GM23338 (cell line): ENCODE measurements at regions not wholly inside any gene's neighbourhood (a gene's known extent, or its start where the extent isn't known, plus 50 kb on each side); places are given as distances from the start of the nearest gene placed in this dataset.
"Not testable (repeated sequence)": the region's sequence is repeated elsewhere in the genome, so short reads cannot be mapped to it uniquely, and the experiment has no call there.

Experiments used
- ATAC-seq: fragments of 200-7000 bp; cut with Tn5 transposase; 3 replicates; pipeline ENCODE4 v1.9.1; 2020
- DNase-seq: peaks from one replicate; pipeline ENCODE4 v3.0.0-alpha.2; 2015; ENCODE audit warnings: low spot score
- H2AFZ ChIP-seq: fragments of 200-600 bp; sonication (generic); 2 replicates; pipeline ENCODE4 v1.8.0; 2016; ENCODE audit warnings: antibody characterized with exemption, mild to moderate bottlenecking, moderate library complexity
- H3F3A ChIP-seq: fragments of 200-600 bp; sonication (generic); replicated peaks from 2 replicates; pipeline ENCODE4 v1.8.0; 2017; ENCODE audit warnings: antibody characterized with exemption, mixed run types, low read depth
- H3K27ac ChIP-seq: fragments of 200-600 bp; sonication (generic); 2 replicates; pipeline ENCODE4 v1.6.1; 2016; ENCODE audit warnings: low read depth
- H3K27me3 ChIP-seq: fragments of 200-600 bp; sonication (generic); 2 replicates; pipeline ENCODE4 v1.8.0; 2016; ENCODE audit warnings: mild to moderate bottlenecking, mixed run types, moderate library complexity; ENCODE audit not compliant: insufficient read depth
- H3K36me3 ChIP-seq: fragments of 200-600 bp; sonication (generic); 2 replicates; pipeline ENCODE4 v1.8.0; 2016; ENCODE audit warnings: mild to moderate bottlenecking; ENCODE audit not compliant: insufficient read depth
- H3K4me1 ChIP-seq: fragments of 200-600 bp; sonication (generic); 2 replicates; pipeline ENCODE4 v1.8.0; 2016; ENCODE audit warnings: mild to moderate bottlenecking, moderate library complexity; ENCODE audit not compliant: insufficient read depth
- H3K4me2 ChIP-seq: fragments of 200-600 bp; sonication (generic); 2 replicates; pipeline ENCODE4 v1.7.1; 2017; ENCODE audit warnings: mixed run types
- H3K4me3 ChIP-seq: fragments of 200-600 bp; sonication (generic); 2 replicates; pipeline ENCODE4 v1.6.1; 2016; ENCODE audit warnings: mixed run types
- H3K79me2 ChIP-seq: fragments of 200-600 bp; sonication (generic); replicated peaks from 2 replicates; pipeline ENCODE4 v1.8.0; 2017; ENCODE audit warnings: mild to moderate bottlenecking; ENCODE audit not compliant: insufficient read depth
- H3K9me2 ChIP-seq: fragments of 200-600 bp; sonication (generic); 2 replicates; pipeline ENCODE4 v1.8.0; 2017; ENCODE audit not compliant: insufficient read depth
- H4K20me1 ChIP-seq: fragments of 200-600 bp; sonication (generic); replicated peaks from 2 replicates; pipeline ENCODE4 v1.8.0; 2017; ENCODE audit warnings: mild to moderate bottlenecking; ENCODE audit not compliant: insufficient read depth
- H3K27ac Mint-ChIP-seq: 2 replicates; pipeline ENCODE4 v1.8.0; 2020; ENCODE audit warnings: inconsistent platforms, mild to moderate bottlenecking, moderate library complexity, mixed read lengths
- H3K27me3 Mint-ChIP-seq: 3 replicates; pipeline ENCODE4 v1.8.0; 2022; ENCODE audit warnings: low read depth, mild to moderate bottlenecking, moderate library complexity, mixed read lengths, inconsistent platforms; ENCODE audit not compliant: insufficient read depth, poor library complexity
- H3K36me3 Mint-ChIP-seq: 3 replicates; pipeline ENCODE4 v1.8.0; 2021; ENCODE audit warnings: low read depth, mild to moderate bottlenecking, inconsistent platforms, moderate library complexity, mixed read lengths
- H3K4me1 Mint-ChIP-seq: 3 replicates; pipeline ENCODE4 v1.8.0; 2020; ENCODE audit warnings: mild to moderate bottlenecking, inconsistent platforms, mixed read lengths
- H3K4me3 Mint-ChIP-seq: 3 replicates; pipeline ENCODE4 v1.8.0; 2021; ENCODE audit warnings: moderate library complexity, mild to moderate bottlenecking, inconsistent platforms, mixed read lengths
- H3K9me3 Mint-ChIP-seq: 3 replicates; pipeline ENCODE4 v1.8.0; 2020; ENCODE audit warnings: moderate library complexity, mild to moderate bottlenecking, inconsistent platforms, mixed read lengths

GRCh38 chr16:29288711-29289474 lies 117.6 kb downstream of the NPIPB11 start:
- not testable (repeated sequence) for H3K9me3 Mint-ChIP-seq, H3K79me2 ChIP-seq, H3K9me2 ChIP-seq, H3K27ac ChIP-seq, DNase-seq, H3K36me3 ChIP-seq, H3K4me3 Mint-ChIP-seq, H3K27me3 Mint-ChIP-seq, H3K4me3 ChIP-seq, H3K4me2 ChIP-seq, H4K20me1 ChIP-seq, H3F3A ChIP-seq, H3K27ac Mint-ChIP-seq, H2AFZ ChIP-seq, ATAC-seq, H3K27me3 ChIP-seq, H3K36me3 Mint-ChIP-seq
- H3K4me1 ChIP-seq, result peaks cover 17% of the 10 kb centered on the region
- peaks cover 32% of the 10 kb centered on the region for H3K4me1 Mint-ChIP-seq

- not testable (repeated sequence) for H3K27ac ChIP-seq, H3K27ac Mint-ChIP-seq, ATAC-seq, H3K4me3 Mint-ChIP-seq, H3K79me2 ChIP-seq, H3K9me3 Mint-ChIP-seq, H3K4me3 ChIP-seq, H3K36me3 Mint-ChIP-seq, H3K27me3 Mint-ChIP-seq, H4K20me1 ChIP-seq, H3K36me3 ChIP-seq, H3K4me2 ChIP-seq, H3K27me3 ChIP-seq, H3K9me2 ChIP-seq, H3F3A ChIP-seq, DNase-seq, H2AFZ ChIP-seq
- H3K4me1 Mint-ChIP-seq, result peaks cover 34% of the 10 kb centered on the region
- peaks cover 17% of the 10 kb centered on the region for H3K4me1 ChIP-seq
Observed at GRCh38 chr16:29287871-29288535, 118.5 kb downstream of the NPIPB11 start.

- not testable (repeated sequence) for H2AFZ ChIP-seq, H3K4me3 Mint-ChIP-seq, H3K27me3 ChIP-seq, H3K36me3 ChIP-seq, H3K27ac Mint-ChIP-seq, H3K9me2 ChIP-seq, H3K79me2 ChIP-seq, H3K4me3 ChIP-seq, H3K27me3 Mint-ChIP-seq, ATAC-seq, DNase-seq, H3K27ac ChIP-seq, H3K4me2 ChIP-seq, H4K20me1 ChIP-seq, H3F3A ChIP-seq
- Mint-ChIP-seq H3K4me1 (peaks cover 34% of the 10 kb centered on the region), H3K36me3 (peaks cover 12% of the 10 kb centered on the region; the same call in 2 of the 3 replicates), H3K9me3 (peaks cover 16% of the 10 kb centered on the region)
- H3K4me1 ChIP-seq, result peaks cover 17% of the 10 kb centered on the region
Observed at GRCh38 chr16:29287246-29287645, 119.3 kb downstream of the NPIPB11 start.

GRCh38 chr16:29286796-29287195 lies 119.7 kb downstream of the NPIPB11 start:
- H3K36me3 Mint-ChIP-seq, result peaks cover 14% of the 10 kb centered on the region; the same call in 2 of the 3 replicates
- not testable (repeated sequence) for DNase-seq, H3K4me3 ChIP-seq, H3F3A ChIP-seq, H3K27me3 ChIP-seq, H3K79me2 ChIP-seq, H4K20me1 ChIP-seq, H3K4me3 Mint-ChIP-seq, ATAC-seq, H3K27ac Mint-ChIP-seq, H3K9me2 ChIP-seq, H2AFZ ChIP-seq, H3K4me2 ChIP-seq, H3K27me3 Mint-ChIP-seq, H3K27ac ChIP-seq, H3K36me3 ChIP-seq
- H3K4me1 ChIP-seq, result peaks cover 17% of the 10 kb centered on the region
- H3K4me1 Mint-ChIP-seq, result peaks cover 34% of the 10 kb centered on the region
- H3K9me3 Mint-ChIP-seq, result peaks cover 20% of the 10 kb centered on the region

- H3K36me3 Mint-ChIP-seq, result peaks cover 19% of the 10 kb centered on the region; the same call in 2 of the 3 replicates
- not testable (repeated sequence) for H3K27me3 ChIP-seq, H3K79me2 ChIP-seq, H3K9me2 ChIP-seq, H3K36me3 ChIP-seq, H3K4me3 ChIP-seq, H3F3A ChIP-seq, DNase-seq, H4K20me1 ChIP-seq, H2AFZ ChIP-seq, H3K27me3 Mint-ChIP-seq, H3K4me2 ChIP-seq, H3K4me3 Mint-ChIP-seq, ATAC-seq, H3K27ac Mint-ChIP-seq
- H3K9me3 Mint-ChIP-seq, result peaks cover 25% of the 10 kb centered on the region
- Histone ChIP-seq H3K4me1 (peaks cover 17% of the 10 kb centered on the region), H3K27ac (peak overlapping the region; percentile 97)
- H3K4me1 Mint-ChIP-seq, result peaks cover 34% of the 10 kb centered on the region
Observed at GRCh38 chr16:29286161-29286560, 120.3 kb downstream of the NPIPB11 start.

- DNase-seq (peak; percentile 85), ATAC-seq (peak; percentile 81)
- peak overlapping the region; percentile 44 for H3K4me3 ChIP-seq
- H3K27ac Mint-ChIP-seq, result peak overlapping the region; percentile 99
- H3K4me2 ChIP-seq, result peak overlapping the region; percentile 77
- H3K36me3 Mint-ChIP-seq, result peaks cover 19% of the 10 kb centered on the region; the same call in 2 of the 3 replicates
- not testable (repeated sequence) for H3K27me3 Mint-ChIP-seq, H3K79me2 ChIP-seq, H3K27me3 ChIP-seq, H3K9me2 ChIP-seq, H3F3A ChIP-seq, H4K20me1 ChIP-seq, H3K36me3 ChIP-seq
- peaks cover 17% of the 10 kb centered on the region for H3K4me1 ChIP-seq
- H3K4me3 Mint-ChIP-seq, result peak overlapping the region; percentile 59
- 0 out of 2 replicates have a peak overlapping the region, but pooled peaks have one; percentile 23 for H2AFZ ChIP-seq
- peaks cover 31% of the 10 kb centered on the region for H3K9me3 Mint-ChIP-seq
- H3K27ac ChIP-seq, result peak overlapping the region; percentile 97
- peaks cover 28% of the 10 kb centered on the region for H3K4me1 Mint-ChIP-seq
Observed at GRCh38 chr16:29285151-29285885, 121.2 kb downstream of the NPIPB11 start.
